ENCODE measurements at regions not wholly inside any gene's neighbourhood (a gene's known extent, or its start where the extent isn't known, plus 50 kb on each side); places are given as distances from the start of the nearest gene placed in this dataset.

DNA sequence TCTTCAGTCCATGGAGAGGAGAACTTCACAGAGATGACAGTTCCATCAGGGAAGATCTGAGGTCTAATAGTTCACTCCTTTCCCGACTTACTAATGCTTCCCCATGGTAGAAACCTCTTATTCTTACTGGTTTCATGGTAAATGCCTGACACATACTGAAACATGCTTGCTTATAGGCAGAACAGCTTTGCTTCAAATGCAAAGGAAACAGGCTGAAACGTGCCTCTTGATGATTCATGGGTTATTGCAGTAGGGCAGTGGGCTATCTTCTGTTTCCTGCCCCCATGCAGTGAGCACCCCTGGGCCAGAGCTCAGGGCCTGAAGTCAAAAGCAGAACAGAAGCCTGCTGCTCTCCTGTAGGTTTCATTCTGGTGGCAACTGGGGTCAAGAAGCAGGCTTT lies 223.5 kb downstream of the RDH14 start:
- Histone ChIP-seq H3K36me3 (ENCODE audit: control insufficient read depth in 4 of 4, insufficient read depth in 3 of 4, low read depth in 1 of 4, low read length in 3 of 4) (no peaks in the 10 kb centered on the region), H3K9me3 (ENCODE audit: control insufficient read depth in 4 of 4, low read length in 3 of 4) (peaks cover 0 to 2% (median under 1%) of the 10 kb centered on the region in 4 donors), H3K27ac (ENCODE audit: low read depth in 1 of 2, low read length in 2 of 2) (no peak overlapping the region), H3K4me3 (ENCODE audit: low read depth in 1 of 3, low read length in 3 of 3) (no peak overlapping the region), H3K27me3 (ENCODE audit: control insufficient read depth in 4 of 4, insufficient read depth in 4 of 4, low read length in 3 of 4) (no peaks in the 10 kb centered on the region), H3K4me1 (ENCODE audit: control insufficient read depth in 4 of 4, insufficient read depth in 4 of 4, low read length in 3 of 4) (no peaks in the 10 kb centered on the region), H3K9ac (ENCODE audit: low read depth in 1 of 2, low read length in 2 of 2) (no peak overlapping the region)
- no peak for TF ChIP-seq TAF1 (conservative IDR thresholded peaks at IDR 0.05)
- no peak for TF ChIP-seq FOXA1 (IDR thresholded peaks at IDR 0.05)
- no peak for TF ChIP-seq HNF4G (IDR thresholded peaks at IDR 0.05)
- TF ChIP-seq, protein P1, sequence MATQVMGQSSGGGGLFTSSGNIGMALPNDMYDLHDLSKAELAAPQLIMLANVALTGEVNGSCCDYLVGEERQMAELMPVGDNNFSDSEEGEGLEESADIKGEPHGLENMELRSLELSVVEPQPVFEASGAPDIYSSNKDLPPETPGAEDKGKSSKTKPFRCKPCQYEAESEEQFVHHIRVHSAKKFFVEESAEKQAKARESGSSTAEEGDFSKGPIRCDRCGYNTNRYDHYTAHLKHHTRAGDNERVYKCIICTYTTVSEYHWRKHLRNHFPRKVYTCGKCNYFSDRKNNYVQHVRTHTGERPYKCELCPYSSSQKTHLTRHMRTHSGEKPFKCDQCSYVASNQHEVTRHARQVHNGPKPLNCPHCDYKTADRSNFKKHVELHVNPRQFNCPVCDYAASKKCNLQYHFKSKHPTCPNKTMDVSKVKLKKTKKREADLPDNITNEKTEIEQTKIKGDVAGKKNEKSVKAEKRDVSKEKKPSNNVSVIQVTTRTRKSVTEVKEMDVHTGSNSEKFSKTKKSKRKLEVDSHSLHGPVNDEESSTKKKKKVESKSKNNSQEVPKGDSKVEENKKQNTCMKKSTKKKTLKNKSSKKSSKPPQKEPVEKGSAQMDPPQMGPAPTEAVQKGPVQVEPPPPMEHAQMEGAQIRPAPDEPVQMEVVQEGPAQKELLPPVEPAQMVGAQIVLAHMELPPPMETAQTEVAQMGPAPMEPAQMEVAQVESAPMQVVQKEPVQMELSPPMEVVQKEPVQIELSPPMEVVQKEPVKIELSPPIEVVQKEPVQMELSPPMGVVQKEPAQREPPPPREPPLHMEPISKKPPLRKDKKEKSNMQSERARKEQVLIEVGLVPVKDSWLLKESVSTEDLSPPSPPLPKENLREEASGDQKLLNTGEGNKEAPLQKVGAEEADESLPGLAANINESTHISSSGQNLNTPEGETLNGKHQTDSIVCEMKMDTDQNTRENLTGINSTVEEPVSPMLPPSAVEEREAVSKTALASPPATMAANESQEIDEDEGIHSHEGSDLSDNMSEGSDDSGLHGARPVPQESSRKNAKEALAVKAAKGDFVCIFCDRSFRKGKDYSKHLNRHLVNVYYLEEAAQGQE (IDR thresholded peaks at IDR 0.05), result no peak
- no peak for TF ChIP-seq YY1 (IDR thresholded peaks at IDR 0.05)
- TF ChIP-seq NR2F2 (IDR thresholded peaks at IDR 0.05), result no peak
- TF ChIP-seq CTCF (IDR thresholded peaks at IDR 0.05; ENCODE audit: low read depth, low read length, missing input control), result no peak
- no peak for TF ChIP-seq GABPA (IDR thresholded peaks at IDR 0.05 in 1 of 2, conservative IDR thresholded peaks at IDR 0.05 in 1 of 2)
- TF ChIP-seq, protein P2, sequence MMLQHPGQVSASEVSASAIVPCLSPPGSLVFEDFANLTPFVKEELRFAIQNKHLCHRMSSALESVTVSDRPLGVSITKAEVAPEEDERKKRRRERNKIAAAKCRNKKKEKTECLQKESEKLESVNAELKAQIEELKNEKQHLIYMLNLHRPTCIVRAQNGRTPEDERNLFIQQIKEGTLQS (IDR thresholded peaks at IDR 0.05), result no peak
- TF ChIP-seq FOXA2 (IDR thresholded peaks at IDR 0.05), result no peak
- 40% methylated on average over 2 of the region's 2 CpGs for WGBS
- DNase-seq (ENCODE audit: low spot score), result no peak

DNA sequence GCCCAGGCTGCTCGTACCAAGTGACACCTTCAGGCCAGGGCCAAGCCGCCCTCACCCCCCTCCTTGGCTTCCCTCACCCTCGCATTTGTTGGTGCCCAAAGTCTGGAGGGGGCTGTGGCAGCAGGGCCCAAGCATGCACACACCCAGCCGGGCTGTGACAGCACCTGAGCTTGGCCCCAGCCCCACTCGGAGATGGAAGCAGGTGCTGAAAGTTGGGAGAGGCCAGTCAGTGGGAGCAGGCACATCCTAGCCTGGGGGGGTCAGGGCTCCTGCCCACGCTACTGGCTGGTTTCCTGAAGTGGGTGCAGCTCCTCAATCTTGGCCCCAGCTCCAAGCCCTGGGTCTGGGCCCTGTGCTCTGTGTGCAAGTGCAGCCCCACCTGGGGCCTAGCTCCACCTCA lies 228.0 kb downstream of the RDH14 start:
- H3K27me3 ChIP-seq (ENCODE audit: control insufficient read depth in 4 of 4, insufficient read depth in 4 of 4, low read length in 3 of 4), result no peaks in the 10 kb centered on the region
- no peak overlapping the region for H3K9ac ChIP-seq (ENCODE audit: low read depth in 1 of 2, low read length in 2 of 2)
- H3K9me3 ChIP-seq (ENCODE audit: control insufficient read depth in 4 of 4, low read length in 3 of 4), result peaks cover 0 to 8% (median 3%) of the 10 kb centered on the region in 4 donors
- no peak overlapping the region for H3K4me3 ChIP-seq (ENCODE audit: low read depth in 1 of 3, low read length in 3 of 3)
- no peaks in the 10 kb centered on the region for H3K4me1 ChIP-seq (ENCODE audit: control insufficient read depth in 4 of 4, insufficient read depth in 4 of 4, low read length in 3 of 4)
- H3K27ac ChIP-seq (ENCODE audit: low read depth in 1 of 2, low read length in 2 of 2), result no peak overlapping the region
- H3K36me3 ChIP-seq (ENCODE audit: control insufficient read depth in 4 of 4, insufficient read depth in 3 of 4, low read depth in 1 of 4, low read length in 3 of 4), result no peaks in the 10 kb centered on the region
- no peak for DNase-seq (ENCODE audit: low spot score)
- 83% methylated on average over 6 of the region's 6 CpGs for WGBS
- no peak for TF ChIP-seq RXRA (IDR thresholded peaks at IDR 0.05)
- no peak for TF ChIP-seq GABPA (IDR thresholded peaks at IDR 0.05 in 1 of 2, conservative IDR thresholded peaks at IDR 0.05 in 1 of 2)
- TF ChIP-seq FOXA1 (IDR thresholded peaks at IDR 0.05), result no peak
- no peak for TF ChIP-seq YY1 (IDR thresholded peaks at IDR 0.05)
- TF ChIP-seq ZBTB33 (IDR thresholded peaks at IDR 0.05), result no peak
- no peak for TF ChIP-seq SP1 (IDR thresholded peaks at IDR 0.05)
- TF ChIP-seq NR2F2 (IDR thresholded peaks at IDR 0.05), result no peak
- TF ChIP-seq RAD21 (IDR thresholded peaks at IDR 0.05), result no peak
- TF ChIP-seq, protein P1 (IDR thresholded peaks at IDR 0.05), result no peak
- no peak for TF ChIP-seq EGR1 (IDR thresholded peaks at IDR 0.05; ENCODE audit: low read depth in 2 of 2)
- TF ChIP-seq FOXA2 (IDR thresholded peaks at IDR 0.05), result no peak
- TF ChIP-seq HNF4G (IDR thresholded peaks at IDR 0.05), result no peak
- no peak for TF ChIP-seq MAX (IDR thresholded peaks at IDR 0.05)
- TF ChIP-seq, protein P2 (IDR thresholded peaks at IDR 0.05), result no peak
- TF ChIP-seq TAF1 (conservative IDR thresholded peaks at IDR 0.05), result no peak
- TF ChIP-seq HNF4A (conservative IDR thresholded peaks at IDR 0.05), result no peak
- no peak for TF ChIP-seq CTCF (IDR thresholded peaks at IDR 0.05; ENCODE audit: low read depth, low read length, missing input control)

Data from liver (tissue), 8 donors.